ENCODE measurements at regions not wholly inside any gene's neighbourhood (a gene's known extent, or its start where the extent isn't known, plus 50 kb on each side); places are given as distances from the start of the nearest gene placed in this dataset.

DNA sequence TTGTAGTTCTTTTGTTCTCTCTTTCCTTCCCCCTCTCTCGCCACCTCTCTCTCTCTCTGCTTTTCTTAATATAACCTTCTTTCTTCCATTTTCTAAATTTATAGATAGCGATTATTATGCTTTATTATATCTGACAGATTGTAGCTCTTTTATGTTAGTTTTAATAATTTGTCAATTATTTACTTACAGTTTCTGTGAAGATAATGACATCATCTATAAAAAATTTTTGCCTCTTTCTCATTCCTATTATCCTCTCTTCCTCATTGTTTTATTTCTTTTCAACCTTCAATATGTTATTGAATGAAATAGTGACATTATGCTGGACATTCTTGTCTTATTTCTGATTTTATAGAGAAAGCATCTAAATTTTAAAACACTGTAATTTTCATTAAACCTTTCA, 469.6 kb upstream of the NRG3 start:
- TF ChIP-seq, protein P1, sequence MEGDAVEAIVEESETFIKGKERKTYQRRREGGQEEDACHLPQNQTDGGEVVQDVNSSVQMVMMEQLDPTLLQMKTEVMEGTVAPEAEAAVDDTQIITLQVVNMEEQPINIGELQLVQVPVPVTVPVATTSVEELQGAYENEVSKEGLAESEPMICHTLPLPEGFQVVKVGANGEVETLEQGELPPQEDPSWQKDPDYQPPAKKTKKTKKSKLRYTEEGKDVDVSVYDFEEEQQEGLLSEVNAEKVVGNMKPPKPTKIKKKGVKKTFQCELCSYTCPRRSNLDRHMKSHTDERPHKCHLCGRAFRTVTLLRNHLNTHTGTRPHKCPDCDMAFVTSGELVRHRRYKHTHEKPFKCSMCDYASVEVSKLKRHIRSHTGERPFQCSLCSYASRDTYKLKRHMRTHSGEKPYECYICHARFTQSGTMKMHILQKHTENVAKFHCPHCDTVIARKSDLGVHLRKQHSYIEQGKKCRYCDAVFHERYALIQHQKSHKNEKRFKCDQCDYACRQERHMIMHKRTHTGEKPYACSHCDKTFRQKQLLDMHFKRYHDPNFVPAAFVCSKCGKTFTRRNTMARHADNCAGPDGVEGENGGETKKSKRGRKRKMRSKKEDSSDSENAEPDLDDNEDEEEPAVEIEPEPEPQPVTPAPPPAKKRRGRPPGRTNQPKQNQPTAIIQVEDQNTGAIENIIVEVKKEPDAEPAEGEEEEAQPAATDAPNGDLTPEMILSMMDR (IDR thresholded peaks at IDR 0.05; ENCODE audit: insufficient read depth, low read depth, low read length), result no peak
- no peak for TF ChIP-seq EZH2 (IDR thresholded peaks at IDR 0.05; ENCODE audit: insufficient read depth, low read length)

Data from astrocyte (in vitro differentiated cells and primary cell).